Suprapubic skin (tissue), 4 donors: ENCODE measurements at regions not wholly inside any gene's neighbourhood (a gene's known extent, or its start where the extent isn't known, plus 50 kb on each side); places are given as distances from the start of the nearest gene placed in this dataset.

Experiments used
- CTCF ChIP-seq, 2 donors: fragments of 200-600 bp in 1 of 2; fragments of 450-650 bp in 1 of 2; sonication (generic) in 1 of 2; IDR thresholded peaks; one replicate each; pipeline ENCODE4 v1.5.1; 2016 to 2019; ENCODE audit warnings: antibody characterized with exemption in 2 of 2, mild to moderate bottlenecking in 1 of 2, moderate library complexity in 1 of 2
- EP300 ChIP-seq: sonication (generic); formaldehyde crosslinking; IDR thresholded peaks from one replicate; pipeline ENCODE4 v1.6.1; 2017; ENCODE audit warnings: antibody characterized with exemption
- POLR2A ChIP-seq, 2 donors: fragments of 450-650 bp; IDR thresholded peaks; one replicate each; pipeline ENCODE4 v1.6.1; 2017; ENCODE audit warnings: antibody characterized with exemption in 2 of 2, mild to moderate bottlenecking in 2 of 2, moderate library complexity in 2 of 2
- POLR2AphosphoS5 ChIP-seq, 3 donors: sonication (generic); formaldehyde crosslinking; IDR thresholded peaks; one replicate each; pipeline ENCODE4 v1.6.1; 2017; ENCODE audit warnings: antibody characterized with exemption in 3 of 3

GRCh38 chr17:53909802-53910201, 87.1 kb downstream of the KIF2B start:
- TF ChIP-seq CTCF (IDR thresholded peaks at IDR 0.05) (no peak), EP300 (no peak), POLR2AphosphoS5 (IDR thresholded peaks at IDR 0.05) (no peak), POLR2A (IDR thresholded peaks at IDR 0.05) (no peak)
